Esophagus squamous epithelium (tissue), 4 donors: ENCODE measurements at regions not wholly inside any gene's neighbourhood (a gene's known extent, or its start where the extent isn't known, plus 50 kb on each side); places are given as distances from the start of the nearest gene placed in this dataset.

Source experiments
- CTCF ChIP-seq, 6 experiments: fragments of 450-650 bp in 4 of 6; fragments of 200-600 bp in 2 of 6; sonication (generic) in 2 of 6; IDR thresholded peaks; one replicate each; pipeline ENCODE4 v1.5.1; 2016 to 2019; ENCODE audit warnings: antibody characterized with exemption in 6 of 6, mild to moderate bottlenecking in 4 of 6, moderate library complexity in 4 of 6
- POLR2A ChIP-seq, 4 donors: fragments of 450-650 bp; IDR thresholded peaks; one replicate each; pipeline ENCODE4 v1.6.1; 2017; ENCODE audit warnings: antibody characterized with exemption in 4 of 4, mild to moderate bottlenecking in 4 of 4, moderate library complexity in 3 of 4

- TF ChIP-seq CTCF (IDR thresholded peaks at IDR 0.05) (no peak), POLR2A (IDR thresholded peaks at IDR 0.05) (no peak)
Observed at GRCh38 chr6:166008441-166009369, 158.9 kb downstream of the TBXT start.
